ENCODE measurements at regions not wholly inside any gene's neighbourhood (a gene's known extent, or its start where the extent isn't known, plus 50 kb on each side); places are given as distances from the start of the nearest gene placed in this dataset.

DNA sequence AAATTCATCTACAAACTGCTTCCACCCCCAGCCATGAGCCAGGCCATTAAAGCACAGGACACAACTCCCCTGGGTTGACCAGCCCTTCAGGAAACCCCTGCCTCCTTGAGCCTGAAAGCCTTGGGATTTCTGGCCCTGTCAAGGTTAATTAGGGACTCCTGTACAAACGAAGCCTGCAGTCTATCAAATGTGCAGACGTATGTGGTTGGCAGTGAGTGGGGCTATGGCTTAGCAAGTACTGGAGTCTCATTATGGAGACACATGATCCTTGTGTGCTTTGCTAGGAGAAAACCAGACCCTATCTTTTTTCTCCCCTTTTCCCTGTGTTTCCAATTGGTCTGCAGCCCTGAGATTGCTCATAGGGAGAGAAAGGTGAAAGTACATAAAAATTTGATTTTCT, 588.3 kb upstream of the USP24 start:
- TF ChIP-seq EZH2 (IDR thresholded peaks at IDR 0.05) (no peak), EZH2phosphoT487 (IDR thresholded peaks at IDR 0.05) (no peak)
- TF ChIP-seq, protein P1, sequence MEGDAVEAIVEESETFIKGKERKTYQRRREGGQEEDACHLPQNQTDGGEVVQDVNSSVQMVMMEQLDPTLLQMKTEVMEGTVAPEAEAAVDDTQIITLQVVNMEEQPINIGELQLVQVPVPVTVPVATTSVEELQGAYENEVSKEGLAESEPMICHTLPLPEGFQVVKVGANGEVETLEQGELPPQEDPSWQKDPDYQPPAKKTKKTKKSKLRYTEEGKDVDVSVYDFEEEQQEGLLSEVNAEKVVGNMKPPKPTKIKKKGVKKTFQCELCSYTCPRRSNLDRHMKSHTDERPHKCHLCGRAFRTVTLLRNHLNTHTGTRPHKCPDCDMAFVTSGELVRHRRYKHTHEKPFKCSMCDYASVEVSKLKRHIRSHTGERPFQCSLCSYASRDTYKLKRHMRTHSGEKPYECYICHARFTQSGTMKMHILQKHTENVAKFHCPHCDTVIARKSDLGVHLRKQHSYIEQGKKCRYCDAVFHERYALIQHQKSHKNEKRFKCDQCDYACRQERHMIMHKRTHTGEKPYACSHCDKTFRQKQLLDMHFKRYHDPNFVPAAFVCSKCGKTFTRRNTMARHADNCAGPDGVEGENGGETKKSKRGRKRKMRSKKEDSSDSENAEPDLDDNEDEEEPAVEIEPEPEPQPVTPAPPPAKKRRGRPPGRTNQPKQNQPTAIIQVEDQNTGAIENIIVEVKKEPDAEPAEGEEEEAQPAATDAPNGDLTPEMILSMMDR (IDR thresholded peaks at IDR 0.05) = no peak

Data from neural progenitor cell (in vitro differentiated cells).